Spleen (tissue), 7 donors: ENCODE measurements at regions not wholly inside any gene's neighbourhood (a gene's known extent, or its start where the extent isn't known, plus 50 kb on each side); places are given as distances from the start of the nearest gene placed in this dataset.

Experiments
- CTCF ChIP-seq, 11 experiments: fragments of 200-600 bp in 7 of 11; fragments of 450-650 bp in 4 of 11; sonication (generic) in 4 of 11; IDR thresholded peaks in 8 of 11; conservative IDR thresholded peaks in 3 of 11; 1 replicate in 7 of 11; 2 replicates in 4 of 11; pipeline versions ENCODE4 v1.4.0 to v1.8.0; 2016 to 2021; ENCODE audit warnings: antibody characterized with exemption in 11 of 11, inconsistent platforms in 4 of 11, mild to moderate bottlenecking in 1 of 11
- POLR2A ChIP-seq, 3 donors: fragments of 450-650 bp; IDR thresholded peaks; one replicate each; pipeline ENCODE4 v1.5.1; 2017; ENCODE audit warnings: antibody characterized with exemption in 3 of 3, mild to moderate bottlenecking in 1 of 3
- donor health status: DM: no; HTN: no; CAD: no; lungs with moderate emphysema.
- donor health status: DM: no; HTN: no; CAD: no.
- donor health status: DM: no; HTN: no; CAD: no.

- TF ChIP-seq CTCF (IDR thresholded peaks at IDR 0.05 in 8 of 11, conservative IDR thresholded peaks at IDR 0.05 in 3 of 11): no peak
- TF ChIP-seq POLR2A (IDR thresholded peaks at IDR 0.05): no peak
These were observed 50.1 kb upstream of the SPACA7 start for GRCh38 chr13:112325920-112326645.
